CD4-positive, alpha-beta T cell treated with Interleukin-17A for 4 hours (primary cell): ENCODE measurements at regions not wholly inside any gene's neighbourhood (a gene's known extent, or its start where the extent isn't known, plus 50 kb on each side); places are given as distances from the start of the nearest gene placed in this dataset.
"Not testable (repeated sequence)": the region's sequence is repeated elsewhere in the genome, so short reads cannot be mapped to it uniquely, and the experiment has no call there.

Experiments
- DNase-seq: peaks from one replicate; pipeline ENCODE4 v3.0.0-alpha.2; 2020; ENCODE audit warnings: mixed read lengths

DNA sequence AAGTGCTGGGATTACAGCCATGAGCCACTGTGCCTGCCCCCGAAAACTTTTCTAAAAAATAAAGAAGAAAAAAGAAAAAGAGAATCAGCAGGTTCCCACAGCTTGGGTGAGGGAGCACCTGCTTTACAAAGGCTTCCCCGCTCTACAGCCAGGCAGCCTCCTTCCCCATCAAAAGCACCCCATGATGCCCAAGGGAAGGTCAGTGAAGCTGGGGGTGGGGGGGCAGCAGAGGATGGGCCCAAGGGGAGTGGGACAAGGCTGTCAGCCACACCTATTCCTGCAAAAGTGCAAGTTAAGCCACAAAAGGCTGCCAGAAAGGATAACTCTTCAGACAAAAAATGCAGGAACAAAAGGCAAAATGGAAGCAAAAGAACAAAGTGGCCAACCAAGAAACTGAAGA lies 72.5 kb downstream of the FAM50B start:
- no peak for DNase-seq

DNA sequence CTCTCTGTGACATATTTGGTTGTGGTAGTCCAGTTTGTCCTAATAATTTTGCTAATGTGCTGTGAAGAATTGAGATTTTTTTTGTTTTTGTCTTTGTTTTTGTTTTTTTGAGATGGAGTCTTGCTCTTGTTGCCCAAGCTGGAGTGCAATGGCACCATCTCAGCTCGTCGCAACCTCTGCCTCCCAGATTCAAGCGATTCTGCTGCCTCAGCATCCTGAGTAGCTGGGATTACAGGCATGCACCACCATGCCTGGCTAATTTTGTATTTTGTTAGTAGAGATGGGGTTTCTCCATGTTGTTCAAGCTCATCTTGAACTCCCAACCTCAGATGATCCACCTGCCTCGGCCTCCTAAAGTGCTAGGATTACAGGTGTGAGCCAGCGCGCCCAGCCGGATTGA lies 73.4 kb downstream of the FAM50B start:
- not testable (repeated sequence) for DNase-seq

DNA sequence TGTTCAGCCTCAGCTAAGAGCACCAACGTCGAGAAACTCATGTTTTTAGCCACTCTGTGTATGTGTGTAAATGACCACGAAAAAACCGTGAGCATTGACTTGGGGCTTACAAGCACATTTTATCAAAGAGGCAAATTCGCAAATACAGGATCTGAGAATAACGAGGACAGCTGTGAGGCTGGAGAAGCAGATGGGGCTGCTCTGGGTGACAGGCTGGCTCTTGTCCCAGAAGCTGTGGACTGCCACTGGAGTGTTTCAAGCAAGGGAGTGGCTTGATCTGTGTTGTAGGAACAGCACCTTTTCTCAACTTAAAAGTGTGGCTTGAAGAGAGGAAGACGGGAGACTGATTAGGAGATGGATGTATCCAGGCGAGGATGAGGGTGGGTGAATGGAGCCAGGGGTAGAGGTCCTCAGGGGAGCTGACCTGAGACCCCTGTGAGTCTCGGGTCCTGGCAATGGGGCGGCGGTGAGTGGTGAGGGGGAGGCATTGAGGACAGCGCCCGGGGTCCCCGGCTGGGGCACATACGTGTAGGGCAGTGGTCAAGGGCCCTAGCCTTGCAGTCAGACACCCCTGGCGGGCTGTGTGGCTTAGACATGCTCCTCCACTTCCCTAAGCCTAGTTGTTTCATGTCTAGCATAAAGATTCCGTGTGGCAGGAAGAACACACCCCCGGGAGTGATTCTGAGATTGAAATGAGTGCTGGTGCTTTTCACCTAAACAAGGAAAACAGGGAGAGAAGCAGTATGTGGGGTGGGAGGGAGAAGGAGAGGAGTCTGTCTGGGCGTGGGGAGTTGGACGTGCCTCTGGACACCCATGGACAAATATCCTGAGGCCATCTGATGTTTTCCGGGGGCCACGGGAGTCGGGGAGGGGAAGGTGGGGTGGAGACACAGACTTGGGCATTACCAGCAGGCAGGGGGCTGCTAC lies 76.3 kb downstream of the FAM50B start:
- not testable (repeated sequence) for DNase-seq

DNA sequence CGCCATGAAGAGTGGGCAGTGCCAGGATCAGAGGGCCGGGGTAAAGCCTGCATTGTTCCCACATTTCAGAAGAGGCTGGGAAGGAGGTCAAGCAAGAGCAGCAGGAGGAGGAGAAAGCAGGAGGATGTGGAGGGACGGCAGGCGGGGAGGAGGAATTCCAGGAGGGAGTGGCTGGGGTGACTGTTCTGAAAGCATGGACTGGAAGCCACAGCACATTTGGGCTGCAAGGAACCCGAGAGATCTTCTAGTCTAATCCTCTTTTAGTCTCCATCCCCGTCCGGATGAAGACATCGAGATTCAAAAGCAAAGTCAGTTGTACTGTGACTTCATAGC lies 76.9 kb downstream of the FAM50B start:
- no peak for DNase-seq

GRCh38 chr6:3928111-3928510 lies 78.9 kb downstream of the FAM50B start:
- no peak for DNase-seq

- no peak for DNase-seq
Measured at GRCh38 chr6:3929281-3929798, 80.2 kb downstream of the FAM50B start.

DNA sequence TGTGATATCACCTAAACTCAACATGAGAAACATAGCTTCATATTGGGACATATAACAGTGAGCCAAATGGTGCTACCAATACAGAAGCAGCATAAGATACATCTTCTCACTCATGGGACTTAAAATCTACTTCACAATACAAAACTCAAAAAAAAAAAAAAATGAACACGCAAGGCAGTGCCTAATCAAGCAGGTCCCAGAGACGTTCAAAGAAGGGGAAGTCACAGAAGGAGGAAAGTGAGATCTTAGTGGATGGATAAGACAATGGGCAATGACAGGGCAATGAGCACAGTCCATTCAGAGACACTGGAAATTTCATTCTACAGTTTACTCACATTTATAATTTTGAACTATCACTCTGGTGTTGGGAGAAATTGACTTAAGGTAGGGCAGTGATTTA lies 88.3 kb downstream of the FAM50B start:
- no peak for DNase-seq

DNA sequence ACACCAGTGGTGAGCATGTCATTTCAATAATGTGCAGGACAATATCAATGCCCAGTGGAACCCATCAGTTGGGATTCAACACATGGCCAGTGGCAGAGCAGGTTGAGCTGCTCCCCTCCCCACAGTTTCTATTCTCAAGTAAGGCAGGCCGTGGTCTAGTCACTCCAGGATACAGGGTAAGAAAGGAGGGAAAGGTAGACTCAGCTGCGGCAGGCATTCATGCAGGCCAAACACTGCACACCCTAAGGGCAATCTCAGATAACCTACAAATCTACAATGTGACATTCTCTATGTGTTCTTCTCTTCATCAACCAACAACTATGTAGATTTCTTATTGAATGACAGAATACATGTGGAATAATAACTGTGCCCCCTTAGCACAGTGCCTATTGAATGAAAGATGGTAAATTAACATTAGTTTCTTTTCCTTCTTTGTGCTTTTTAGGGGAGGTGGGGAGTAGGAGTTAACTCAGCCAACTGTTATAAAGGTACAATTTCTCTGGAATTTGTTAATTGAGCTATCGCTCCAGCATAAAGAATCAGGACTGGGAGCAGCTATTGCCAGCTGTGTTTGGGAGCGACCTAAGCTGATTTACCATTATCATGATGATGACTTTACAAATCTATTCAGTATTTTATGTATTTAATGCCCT lies 89.7 kb downstream of the FAM50B start:
- no peak for DNase-seq

GRCh38 chr6:3939368-3939958 lies 90.3 kb downstream of the FAM50B start:
- no peak for DNase-seq

DNA sequence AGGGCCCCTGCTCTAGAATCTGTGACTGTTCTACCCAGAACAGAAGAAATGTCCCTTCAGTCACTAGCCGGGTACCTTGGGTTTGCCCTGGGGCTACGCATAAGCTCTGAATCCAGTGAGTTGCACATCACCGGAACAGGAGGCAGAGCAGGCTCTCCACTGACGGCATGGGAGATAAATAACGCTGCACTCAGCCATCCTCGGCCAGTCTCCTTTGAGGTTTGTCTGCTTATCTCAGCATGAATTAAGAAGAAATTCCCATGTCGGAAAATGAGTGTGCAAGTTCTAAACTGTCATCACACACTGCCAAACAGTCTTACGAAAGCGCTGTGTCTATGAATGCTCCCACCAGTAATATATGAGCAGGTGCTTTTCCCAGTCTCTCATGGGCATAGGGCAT lies 90.8 kb downstream of the FAM50B start:
- DNase-seq, result no peak

GRCh38 chr6:3940703-3941102 lies 91.5 kb downstream of the FAM50B start:
- DNase-seq, result no peak

GRCh38 chr6:3943331-3943765 lies 94.2 kb downstream of the FAM50B start:
- DNase-seq, result no peak

DNA sequence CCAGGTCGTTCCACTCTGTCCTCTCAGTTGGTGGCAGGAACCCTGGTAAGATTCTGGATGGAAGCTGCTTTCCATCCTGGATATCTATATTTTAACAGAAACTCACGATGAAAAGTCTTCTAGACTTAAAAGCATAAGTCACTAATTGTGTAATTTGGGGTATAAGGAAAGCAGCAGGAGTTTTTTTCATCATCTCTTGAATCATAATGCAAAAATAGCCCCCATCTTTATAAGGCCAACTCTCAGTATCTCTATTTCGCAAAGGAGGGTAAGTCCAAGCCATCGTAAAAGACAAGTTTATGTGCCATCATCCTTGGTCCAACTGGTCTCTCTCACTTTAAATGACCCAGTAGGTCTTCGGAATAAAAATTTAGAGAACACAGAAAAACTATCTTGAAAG lies 95.1 kb downstream of the FAM50B start:
- DNase-seq, result no peak

GRCh38 chr6:3946778-3947177 lies 97.6 kb downstream of the FAM50B start:
- DNase-seq, result no peak

- no peak for DNase-seq
Measured at GRCh38 chr6:3948866-3949265, 99.7 kb downstream of the FAM50B start.

- DNase-seq, result no peak
Measured at GRCh38 chr6:3949521-3949920, 100.3 kb downstream of the FAM50B start.

- DNase-seq, result no peak
Measured at GRCh38 chr6:3956054-3956453, 106.9 kb downstream of the FAM50B start.

- no peak for DNase-seq
Measured at GRCh38 chr6:3957321-3957720, 108.1 kb downstream of the FAM50B start.

DNA sequence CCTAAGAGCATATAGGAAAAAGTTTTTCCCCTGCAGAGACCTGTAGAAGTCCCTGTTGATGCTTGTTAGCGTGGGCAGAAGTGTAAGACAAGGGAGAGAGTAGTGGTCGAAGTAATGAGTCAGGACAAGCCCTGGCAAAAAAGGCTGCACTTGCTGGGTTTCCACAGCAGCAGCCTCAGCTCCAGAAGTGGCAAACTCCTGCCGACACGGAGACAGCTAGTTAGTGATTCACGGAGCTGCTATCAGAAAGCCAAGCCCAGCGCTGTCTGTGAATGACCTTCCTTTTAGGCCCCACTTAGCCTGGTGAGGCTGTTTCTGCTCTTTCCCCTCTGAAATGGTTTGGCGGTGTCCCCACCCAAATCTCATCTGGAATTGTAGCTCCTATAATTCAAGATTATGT lies 109.1 kb downstream of the FAM50B start:
- DNase-seq, result no peak

GRCh38 chr6:3959385-3959784 lies 110.2 kb downstream of the FAM50B start:
- DNase-seq, result no peak

DNA sequence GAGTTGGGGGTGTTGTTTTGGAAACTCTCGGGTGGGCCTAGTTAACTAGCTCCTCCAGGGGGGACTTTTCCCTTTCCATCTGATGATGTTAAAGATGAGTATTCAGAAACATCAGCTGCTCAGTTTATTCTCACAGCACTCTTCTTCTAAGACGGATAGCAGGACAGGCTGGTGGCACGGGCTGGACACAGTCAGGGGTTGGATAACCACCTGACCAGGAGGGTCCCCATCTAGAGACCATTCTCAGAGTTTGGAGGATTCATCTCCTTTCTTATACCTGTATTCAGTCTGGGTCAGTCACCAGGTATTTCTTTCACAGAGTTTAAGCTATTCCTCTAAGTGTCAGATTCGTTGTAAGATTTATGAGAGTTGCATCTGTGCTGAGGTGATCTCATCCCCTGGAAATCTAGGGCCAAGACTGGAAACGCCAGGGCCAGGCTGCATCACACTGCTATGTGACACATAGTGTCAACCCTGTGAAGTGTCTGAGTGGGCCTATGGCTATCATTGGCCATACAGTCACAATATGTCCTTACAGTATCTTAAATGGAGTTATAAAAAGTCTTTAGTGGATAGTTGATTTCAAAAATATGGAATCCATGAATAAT lies 111.7 kb downstream of the FAM50B start:
- no peak for DNase-seq

DNA sequence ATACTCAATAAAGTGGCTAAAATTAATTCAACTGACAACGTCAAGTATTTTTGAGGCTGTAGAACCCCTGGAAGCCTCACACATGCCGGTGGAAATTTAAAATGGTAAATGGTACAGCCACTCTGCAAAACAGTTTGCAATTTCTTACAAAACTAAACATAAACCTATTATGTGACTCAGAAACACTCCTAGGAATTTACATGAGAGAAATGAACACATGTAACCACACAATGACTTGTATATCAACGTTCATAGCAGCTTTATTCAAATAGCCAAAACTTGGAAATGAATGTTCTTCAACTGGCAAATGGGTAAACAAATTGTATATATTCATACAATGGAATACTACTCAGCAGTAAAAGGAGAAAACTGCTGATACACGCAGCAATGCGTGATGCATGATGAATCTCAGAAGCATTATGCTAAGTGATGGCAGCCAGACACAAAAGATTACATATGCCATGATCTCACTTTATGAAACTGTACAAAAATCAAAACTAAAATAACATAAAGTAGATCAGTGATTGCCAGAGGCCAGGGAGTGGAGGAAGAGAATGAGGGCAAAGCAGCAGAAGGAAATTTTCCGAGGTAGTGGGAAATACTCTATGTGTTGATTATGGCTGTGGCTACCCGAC lies 112.5 kb downstream of the FAM50B start:
- DNase-seq, result no peak
